Activated effector memory CD4-positive, alpha-beta T cell treated with anti-CD3 and anti-CD28 coated beads, Interleukin-2, amount 50 U/mL, for 16 hours (primary cell): ENCODE measurements at regions not wholly inside any gene's neighbourhood (a gene's known extent, or its start where the extent isn't known, plus 50 kb on each side); places are given as distances from the start of the nearest gene placed in this dataset.

ENCODE experiments used
- DNase-seq: peaks from one replicate; pipeline ENCODE4 v3.0.0-alpha.2; 2020

GRCh38 chr6:22621701-22622100 is 52.3 kb downstream of the HDGFL1 start:
- DNase-seq: no peak

- DNase-seq: no peak
Measured at GRCh38 chr6:22622351-22622750, 53.0 kb downstream of the HDGFL1 start.

- DNase-seq: no peak
Measured at GRCh38 chr6:22622813-22623212, 53.4 kb downstream of the HDGFL1 start.

- DNase-seq: no peak
Measured at GRCh38 chr6:22627644-22628043, 58.3 kb downstream of the HDGFL1 start.

GRCh38 chr6:22631091-22631490 is 61.7 kb downstream of the HDGFL1 start:
- DNase-seq: no peak

GRCh38 chr6:22632581-22633145 is 63.3 kb downstream of the HDGFL1 start:
- DNase-seq: no peak

- no peak for DNase-seq
Measured at GRCh38 chr6:22636452-22636851, 67.1 kb downstream of the HDGFL1 start.

GRCh38 chr6:22637782-22638181 is 68.4 kb downstream of the HDGFL1 start:
- DNase-seq: no peak

- no peak for DNase-seq
Measured at GRCh38 chr6:22638320-22638719, 69.0 kb downstream of the HDGFL1 start.

GRCh38 chr6:22642254-22642653 is 72.9 kb downstream of the HDGFL1 start:
- no peak for DNase-seq

GRCh38 chr6:22643780-22644179 is 74.4 kb downstream of the HDGFL1 start:
- no peak for DNase-seq

- DNase-seq: no peak
Measured at GRCh38 chr6:22647719-22648118, 78.4 kb downstream of the HDGFL1 start.

- DNase-seq: no peak
Measured at GRCh38 chr6:22651731-22652130, 82.4 kb downstream of the HDGFL1 start.

- DNase-seq: no peak
Measured at GRCh38 chr6:22653980-22654610, 84.7 kb downstream of the HDGFL1 start.

- DNase-seq: no peak
Measured at GRCh38 chr6:22656706-22657351, 87.5 kb downstream of the HDGFL1 start.

GRCh38 chr6:22657352-22657980 is 88.1 kb downstream of the HDGFL1 start:
- no peak for DNase-seq

GRCh38 chr6:22658183-22658582 is 88.8 kb downstream of the HDGFL1 start:
- no peak for DNase-seq

GRCh38 chr6:22658934-22659333 is 89.6 kb downstream of the HDGFL1 start:
- DNase-seq: no peak

- no peak for DNase-seq
Measured at GRCh38 chr6:22664968-22665367, 95.6 kb downstream of the HDGFL1 start.

GRCh38 chr6:22666021-22666420 is 96.7 kb downstream of the HDGFL1 start:
- no peak for DNase-seq

GRCh38 chr6:22666586-22666985 is 97.2 kb downstream of the HDGFL1 start:
- no peak for DNase-seq

GRCh38 chr6:22667855-22668254 is 98.5 kb downstream of the HDGFL1 start:
- no peak for DNase-seq

GRCh38 chr6:22668307-22668706 is 98.9 kb downstream of the HDGFL1 start:
- DNase-seq: no peak

- no peak for DNase-seq
Measured at GRCh38 chr6:22668717-22669116, 99.4 kb downstream of the HDGFL1 start.
